ENCODE measurements at regions not wholly inside any gene's neighbourhood (a gene's known extent, or its start where the extent isn't known, plus 50 kb on each side); places are given as distances from the start of the nearest gene placed in this dataset.

DNA sequence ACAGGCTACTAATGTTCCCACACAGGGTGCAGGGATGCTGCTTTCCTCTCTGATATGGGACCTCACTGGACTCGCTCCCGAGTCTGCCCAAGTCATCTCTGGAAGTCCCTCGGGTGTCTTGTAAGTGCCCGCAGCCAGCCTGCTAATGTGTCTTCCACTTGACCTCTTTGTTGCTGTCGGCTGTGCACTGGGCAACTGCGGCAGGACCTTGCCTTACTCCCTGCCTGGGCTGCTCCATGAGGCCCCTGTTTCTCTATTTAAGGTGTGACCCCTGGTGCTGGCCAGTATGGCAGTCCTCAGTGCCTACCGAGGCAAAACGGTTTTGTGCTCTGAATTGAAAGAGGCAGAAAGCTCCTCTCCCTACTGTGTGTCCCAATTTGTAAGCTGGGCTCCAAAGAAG lies 88.8 kb upstream of the DUSP5 start:
- no peak for ATAC-seq (ENCODE audit: poor library complexity)
- H3K9me3 ChIP-seq (ENCODE audit: control insufficient read depth in 1 of 2, insufficient read depth in 1 of 2, low read length in 2 of 2) = no peaks in the 10 kb centered on the region
- H3K27me3 ChIP-seq (ENCODE audit: control insufficient read depth in 1 of 2, insufficient read depth in 2 of 2, low read length in 2 of 2) = no peaks in the 10 kb centered on the region
- H3K36me3 ChIP-seq (ENCODE audit: insufficient read depth, low read length) = no peaks in the 10 kb centered on the region
- no peak overlapping the region for H3K27ac ChIP-seq (ENCODE audit: low read depth in 1 of 2, low read length in 2 of 2)
- Mint-ChIP-seq H3K27ac (no peak overlapping the region), H3K4me1 (ENCODE audit: low read depth) (no peaks in the 10 kb centered on the region), H3K4me3 (no peak overlapping the region), H3K36me3 (ENCODE audit: low read depth) (no peaks in the 10 kb centered on the region), H3K27me3 (no peaks in the 10 kb centered on the region), H3K9me3 (no peaks in the 10 kb centered on the region)
- peaks cover 3% of the 10 kb centered on the region for H3K4me1 ChIP-seq (ENCODE audit: insufficient read depth, low read length)
- no peak for TF ChIP-seq CTCF (IDR thresholded peaks at IDR 0.05)
- ChIA-PET CTCF (no interaction called here), POLR2A (no interaction called here)
- H3K4me3 ChIP-seq (ENCODE audit: low read length) = no peak overlapping the region
- DNase-seq = no peak
- intact Hi-C loops (cut with DNase I, micrococcal nuclease) = no loop called here

GRCh38 chr10:110409488-110409887 lies 88.2 kb upstream of the DUSP5 start:
- H3K4me1 Mint-ChIP-seq (ENCODE audit: low read depth) = peaks cover 5% of the 10 kb centered on the region
- ChIA-PET POLR2A (no interaction called here), CTCF (no interaction called here)
- Histone ChIP-seq H3K27ac (ENCODE audit: low read depth in 1 of 2, low read length in 2 of 2) (no peak overlapping the region), H3K4me3 (ENCODE audit: low read length) (no peak overlapping the region), H3K36me3 (ENCODE audit: insufficient read depth, low read length) (no peaks in the 10 kb centered on the region), H3K9me3 (ENCODE audit: control insufficient read depth in 1 of 2, insufficient read depth in 1 of 2, low read length in 2 of 2) (no peaks in the 10 kb centered on the region), H3K27me3 (ENCODE audit: control insufficient read depth in 1 of 2, insufficient read depth in 2 of 2, low read length in 2 of 2) (no peaks in the 10 kb centered on the region), H3K4me1 (ENCODE audit: insufficient read depth, low read length) (peaks cover 8% of the 10 kb centered on the region)
- no peak for ATAC-seq (ENCODE audit: poor library complexity)
- no peaks in the 10 kb centered on the region for H3K9me3 Mint-ChIP-seq
- no peaks in the 10 kb centered on the region for H3K36me3 Mint-ChIP-seq (ENCODE audit: low read depth)
- H3K4me3 Mint-ChIP-seq = no peak overlapping the region
- TF ChIP-seq CTCF (IDR thresholded peaks at IDR 0.05) = no peak
- no peaks in the 10 kb centered on the region for H3K27me3 Mint-ChIP-seq
- H3K27ac Mint-ChIP-seq = no peak overlapping the region
- intact Hi-C loops (cut with DNase I, micrococcal nuclease) = no loop called here
- DNase-seq = no peak

GRCh38 chr10:110409926-110410325 lies 87.8 kb upstream of the DUSP5 start:
- TF ChIP-seq CTCF (IDR thresholded peaks at IDR 0.05) = no peak
- no peaks in the 10 kb centered on the region for H3K36me3 ChIP-seq (ENCODE audit: insufficient read depth, low read length)
- Mint-ChIP-seq H3K36me3 (ENCODE audit: low read depth) (no peaks in the 10 kb centered on the region), H3K4me3 (no peak overlapping the region), H3K27me3 (no peaks in the 10 kb centered on the region), H3K4me1 (ENCODE audit: low read depth) (peaks cover 9% of the 10 kb centered on the region), H3K27ac (no peak overlapping the region), H3K9me3 (no peaks in the 10 kb centered on the region)
- peaks cover 12% of the 10 kb centered on the region for H3K4me1 ChIP-seq (ENCODE audit: insufficient read depth, low read length)
- H3K27ac ChIP-seq (ENCODE audit: low read depth in 1 of 2, low read length in 2 of 2) = no peak overlapping the region
- CTCF ChIA-PET = no interaction called here
- POLR2A ChIA-PET = no interaction called here
- no peaks in the 10 kb centered on the region for H3K9me3 ChIP-seq (ENCODE audit: control insufficient read depth in 1 of 2, insufficient read depth in 1 of 2, low read length in 2 of 2)
- intact Hi-C loops (cut with DNase I, micrococcal nuclease) = no loop called here
- DNase-seq (no peak), ATAC-seq (ENCODE audit: poor library complexity) (no peak)
- no peaks in the 10 kb centered on the region for H3K27me3 ChIP-seq (ENCODE audit: control insufficient read depth in 1 of 2, insufficient read depth in 2 of 2, low read length in 2 of 2)
- H3K4me3 ChIP-seq (ENCODE audit: low read length) = no peak overlapping the region
